HG03095 (cell line): ENCODE measurements at regions not wholly inside any gene's neighbourhood (a gene's known extent, or its start where the extent isn't known, plus 50 kb on each side); places are given as distances from the start of the nearest gene placed in this dataset.
"Not testable (repeated sequence)": the region's sequence is repeated elsewhere in the genome, so short reads cannot be mapped to it uniquely, and the experiment has no call there.

ENCODE experiments used
- ATAC-seq: cut with Tn5 transposase; IDR thresholded peaks from one replicate; pipeline ENCODE4 v1.9.1; 2021; ENCODE audit warnings: moderate library complexity; ENCODE audit not compliant: unreplicated experiment

DNA sequence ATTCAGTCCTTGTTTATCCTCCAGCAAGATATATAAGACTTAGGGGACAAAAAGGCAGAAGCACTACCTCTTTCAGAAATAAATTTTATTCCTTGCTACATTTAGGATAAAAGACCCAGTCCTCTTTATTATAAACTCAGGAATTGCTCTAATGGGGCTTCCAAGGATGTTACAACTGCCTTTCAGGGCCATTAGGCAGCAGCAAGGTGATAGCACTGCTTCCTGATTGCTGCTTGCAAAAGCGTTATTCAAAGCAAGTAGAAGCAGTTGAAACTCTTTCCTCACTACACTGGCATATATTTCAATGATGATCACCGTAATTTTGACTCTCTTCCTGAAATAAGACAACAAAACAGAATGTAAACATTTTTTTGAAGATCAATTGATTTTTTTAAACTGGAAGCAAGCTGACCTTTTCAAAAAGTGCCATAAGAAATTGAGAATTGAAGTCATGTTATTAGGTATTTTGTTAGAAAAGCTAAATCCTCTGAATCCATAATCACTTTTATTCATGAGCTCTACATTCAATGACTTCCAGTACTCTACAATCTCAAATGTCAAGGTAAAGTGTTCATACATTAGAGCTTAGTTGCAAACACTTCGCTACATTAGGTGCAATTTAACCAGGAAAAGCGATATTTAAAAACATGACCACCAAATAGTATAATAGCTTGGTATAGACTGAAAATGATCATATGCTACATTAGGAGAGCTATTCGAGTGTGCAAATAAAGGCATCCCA, 233.4 kb upstream of the SYT10 start:
- no peak for ATAC-seq

DNA sequence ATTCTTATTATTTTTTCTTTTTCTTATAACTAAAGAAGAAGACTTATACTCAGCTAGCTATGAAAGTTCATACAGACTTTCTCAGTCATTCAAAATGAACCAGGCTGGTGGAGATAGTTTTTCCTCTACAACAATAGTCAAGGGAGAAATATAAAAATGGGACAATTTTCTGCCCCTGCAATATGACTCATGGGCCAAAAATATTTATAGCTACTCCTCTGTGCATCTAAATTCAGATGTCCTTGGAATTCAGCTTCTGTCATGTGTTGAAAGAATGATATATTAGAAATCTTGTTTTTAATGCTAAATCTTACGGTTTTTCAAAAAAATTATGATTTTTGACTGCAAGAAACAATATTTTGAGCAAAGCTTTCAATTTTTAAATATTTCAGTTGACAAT, 237.2 kb upstream of the SYT10 start:
- ATAC-seq: no peak

DNA sequence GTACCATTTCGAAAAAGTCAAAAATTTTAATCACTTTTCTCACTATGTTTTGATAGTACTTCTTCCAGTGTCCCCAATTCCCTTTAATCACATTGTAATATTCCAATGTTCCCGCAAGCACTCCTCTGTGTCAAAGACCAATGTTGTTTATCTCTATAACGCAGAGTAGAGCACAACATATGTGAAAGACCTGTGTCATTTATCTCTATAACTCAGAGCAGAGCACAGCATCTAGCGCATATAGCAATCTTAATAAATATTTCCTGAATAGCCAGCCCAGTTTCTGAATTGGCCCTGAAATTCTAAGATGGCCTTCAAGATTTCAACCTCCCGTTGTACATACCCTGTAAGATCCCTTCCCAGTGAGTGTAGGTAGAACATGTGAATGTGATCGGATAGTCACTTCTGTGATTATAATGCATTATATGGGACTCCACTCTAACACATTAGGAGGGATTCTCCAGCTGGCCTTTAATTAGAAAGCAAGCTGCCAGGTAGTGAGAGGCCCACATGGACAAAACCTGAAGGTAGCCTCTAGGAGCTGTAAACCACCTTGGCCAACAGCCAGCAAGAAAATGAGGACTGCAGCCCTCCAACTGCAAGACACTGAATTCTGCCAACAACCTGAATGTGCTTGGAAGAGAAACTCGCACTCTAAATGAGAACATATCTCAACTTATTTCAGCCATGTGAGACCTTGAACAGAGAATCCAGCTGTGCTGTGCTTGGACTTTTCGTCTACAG, 238.8 kb upstream of the SYT10 start:
- ATAC-seq: no peak

DNA sequence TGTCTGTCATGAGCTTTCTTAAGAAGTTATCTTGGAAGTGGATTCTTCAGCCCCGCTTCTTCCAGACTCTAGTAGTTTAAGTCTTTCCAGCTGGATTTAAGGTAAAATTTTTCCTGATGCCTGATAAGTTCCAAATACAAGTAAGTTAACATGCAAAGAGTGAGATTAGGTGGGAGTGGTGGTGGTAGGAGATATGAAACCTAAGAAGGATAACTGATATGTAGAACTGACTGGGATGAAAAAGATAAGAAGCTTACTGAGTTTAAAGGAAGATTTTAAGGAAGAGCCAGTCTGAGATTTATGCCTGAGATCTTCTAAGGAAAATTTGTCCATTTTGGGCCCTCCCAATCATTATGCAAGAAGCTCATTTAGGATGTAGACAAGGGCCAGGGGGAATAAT, 250.9 kb upstream of the SYT10 start:
- ATAC-seq: no peak

DNA sequence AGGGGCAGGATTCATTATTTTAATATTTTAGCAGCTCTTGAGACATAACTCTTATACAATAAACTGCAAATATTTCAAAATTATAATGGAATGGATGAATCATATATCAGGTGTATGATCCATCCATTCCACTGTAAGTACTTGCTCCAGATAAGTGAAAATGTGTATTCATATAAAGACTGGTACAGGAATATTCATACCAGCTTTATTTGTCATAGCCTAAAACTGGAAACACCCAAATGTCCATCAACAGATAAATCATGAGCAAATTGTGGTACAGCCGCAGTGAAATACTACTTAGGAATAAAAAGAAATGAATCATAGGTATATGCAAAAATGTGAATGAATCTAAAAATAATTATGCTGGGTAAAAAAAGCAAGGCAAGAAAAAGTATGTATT, 263.6 kb upstream of the SYT10 start:
- no peak for ATAC-seq

DNA sequence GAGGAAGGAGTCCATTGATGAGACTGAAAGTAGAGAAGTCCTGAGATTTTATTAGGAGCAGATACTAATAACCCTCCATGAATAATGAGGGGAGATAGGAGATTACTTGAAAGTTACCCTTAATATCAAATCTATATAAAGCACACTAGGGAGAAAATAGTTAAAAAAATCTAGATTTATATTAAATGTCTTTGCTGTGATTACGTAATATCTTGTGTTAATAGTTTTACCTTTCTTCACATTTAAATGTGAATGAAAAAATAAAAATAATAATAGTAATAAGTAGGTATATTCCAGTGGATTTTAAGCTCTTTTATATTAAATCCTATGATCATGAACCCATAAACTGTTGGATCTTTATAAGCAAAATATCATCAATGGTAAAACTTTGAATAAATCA, 267.3 kb upstream of the SYT10 start:
- no peak for ATAC-seq

DNA sequence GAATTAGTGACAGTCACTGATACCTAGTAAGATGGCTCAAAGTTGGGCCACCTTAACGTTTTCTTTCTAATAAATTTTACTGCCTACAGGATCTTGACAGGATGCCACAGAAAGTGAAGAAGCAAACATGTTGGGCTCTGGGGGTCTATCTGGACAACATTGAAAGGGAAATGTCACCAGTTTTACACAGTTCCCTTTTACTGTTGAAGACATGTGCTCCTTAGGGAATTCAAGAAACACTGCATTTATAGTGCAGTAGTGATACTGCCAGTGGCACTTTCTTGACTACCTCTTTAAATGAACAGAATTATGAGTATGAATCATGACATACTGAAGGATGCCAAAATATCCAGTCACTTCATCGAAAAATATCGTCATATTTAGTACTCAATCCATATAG, 269.3 kb upstream of the SYT10 start:
- no peak for ATAC-seq

DNA sequence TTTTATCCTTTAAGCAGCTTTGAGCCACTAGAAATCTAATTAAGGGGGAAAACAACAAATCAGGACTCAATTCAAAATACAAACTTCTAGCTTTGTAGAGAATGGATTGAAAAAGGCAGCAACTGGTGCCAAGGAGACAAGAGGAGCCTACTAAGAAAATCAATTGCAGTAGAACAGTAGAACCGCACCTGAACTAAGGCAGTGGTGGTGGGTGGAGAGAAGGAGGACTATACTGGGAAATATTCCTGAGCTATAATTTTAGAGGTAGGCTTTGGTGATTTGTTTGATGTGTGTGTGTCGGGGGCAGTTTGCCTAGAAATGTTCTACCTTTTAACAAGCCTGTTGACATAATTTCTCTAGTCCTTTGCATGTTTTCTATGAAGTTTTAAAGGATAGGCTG, 270.9 kb upstream of the SYT10 start:
- no peak for ATAC-seq

DNA sequence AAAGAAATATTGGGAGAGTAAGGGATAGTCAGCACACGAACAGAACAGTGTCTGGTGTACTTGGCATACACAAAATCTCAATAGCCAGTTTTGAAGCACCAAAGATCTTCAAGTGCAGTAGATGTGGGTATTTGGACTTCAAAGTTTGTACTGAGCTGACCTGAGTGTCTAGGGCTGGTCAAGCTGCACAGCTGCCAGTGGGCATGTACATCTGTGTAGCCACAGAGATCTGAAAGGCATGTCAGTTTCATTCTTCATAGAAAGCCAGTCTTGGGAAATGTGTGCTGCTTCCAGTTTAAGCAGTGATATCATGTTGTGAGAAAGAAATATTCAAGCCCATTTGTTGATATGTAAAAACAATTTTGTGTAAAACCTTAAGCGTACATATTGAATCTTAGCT, 279.0 kb upstream of the SYT10 start:
- no peak for ATAC-seq

DNA sequence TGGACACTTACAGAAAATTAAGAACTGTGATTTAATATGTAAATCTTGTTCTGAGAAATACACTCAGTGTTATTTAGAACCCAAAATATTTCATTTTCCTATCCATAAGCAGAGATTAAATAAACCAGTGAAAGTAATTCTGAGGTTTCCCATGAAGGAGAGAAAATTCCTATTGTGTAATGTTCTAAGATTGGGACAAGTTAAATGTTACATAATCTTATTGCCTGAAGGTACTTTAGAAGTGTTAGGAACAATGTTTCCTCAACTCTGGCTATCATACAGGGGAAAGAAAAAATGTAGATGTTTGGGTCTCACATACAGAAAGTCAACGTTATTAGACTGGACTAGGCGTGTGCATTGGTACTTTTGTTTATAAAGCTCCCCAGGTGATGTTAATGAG, 281.9 kb upstream of the SYT10 start:
- ATAC-seq: no peak

DNA sequence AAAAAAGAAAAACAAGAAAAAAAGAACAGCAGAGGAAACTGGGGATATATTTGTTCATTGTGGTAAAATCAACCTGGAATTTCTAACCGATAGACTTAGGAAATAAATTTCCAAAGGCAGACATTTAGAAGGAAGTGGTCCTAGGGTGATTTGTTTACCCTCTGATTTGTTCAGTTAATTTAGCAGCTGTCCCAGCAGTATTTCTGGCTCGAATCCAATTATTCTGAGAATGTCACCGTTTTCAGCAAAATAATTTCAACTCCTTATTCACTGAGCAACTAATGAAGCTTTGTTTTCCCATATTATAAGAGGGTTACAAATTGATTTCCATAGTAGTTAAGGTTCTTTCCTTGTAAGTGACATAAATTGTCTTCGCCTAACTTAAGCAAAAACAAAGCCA, 285.2 kb upstream of the SYT10 start:
- no peak for ATAC-seq

DNA sequence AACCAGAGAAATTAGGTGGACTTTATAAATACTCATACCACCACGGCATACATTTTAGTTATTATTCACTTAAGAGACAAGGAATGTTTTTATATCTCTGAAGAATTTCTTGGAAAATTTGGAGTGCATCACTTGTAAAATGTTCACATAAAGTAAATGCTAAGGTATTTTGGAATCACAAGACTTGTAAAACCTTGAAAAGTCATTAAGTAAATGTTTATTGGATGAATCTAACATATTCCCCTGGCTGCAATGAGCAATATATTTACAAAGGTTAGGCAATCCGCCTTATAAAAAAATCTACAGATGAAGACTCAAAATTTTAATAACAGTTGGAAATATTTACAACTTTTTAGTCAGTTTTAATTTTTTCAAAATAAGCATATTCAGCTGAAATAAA, 287.4 kb upstream of the ALG10 start:
- ATAC-seq: no peak

DNA sequence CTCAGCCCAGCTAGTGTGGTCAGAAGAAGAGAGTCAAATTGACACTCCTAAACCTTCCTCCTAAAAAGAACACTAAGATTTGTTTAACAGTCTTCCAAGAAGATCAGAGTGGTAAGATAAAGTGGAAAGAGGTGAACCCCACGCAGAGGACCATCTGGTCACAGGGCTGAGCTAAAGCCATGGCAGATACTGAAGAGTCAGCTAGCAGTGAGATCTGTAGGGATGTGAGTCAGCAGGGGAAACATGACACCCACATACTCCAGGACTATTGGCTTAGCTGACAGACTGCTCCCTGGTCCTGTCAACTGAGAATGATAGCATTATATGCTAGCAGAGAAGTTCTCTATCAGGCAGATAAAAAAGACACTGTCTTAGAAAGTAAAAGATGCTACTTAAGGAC, 269.4 kb upstream of the ALG10 start:
- no peak for ATAC-seq

DNA sequence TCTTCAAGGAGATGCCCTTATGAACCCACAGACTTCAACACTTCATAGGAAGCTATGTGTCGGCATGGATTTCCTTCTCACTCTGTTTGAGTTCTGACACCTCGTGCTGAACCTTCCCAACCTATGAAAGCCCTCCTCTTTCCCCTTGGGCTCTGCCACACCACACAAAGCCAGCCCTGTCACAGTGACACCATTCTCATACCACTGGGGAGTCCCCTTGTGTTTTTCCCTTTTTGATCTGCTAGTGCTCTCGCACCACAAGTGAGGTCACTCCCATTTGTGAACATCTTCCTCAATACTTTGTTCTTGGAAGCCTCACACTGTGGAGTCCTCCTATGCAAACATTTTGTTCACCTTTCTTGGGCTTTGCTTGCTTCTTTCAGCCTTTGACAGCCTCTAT, 264.6 kb upstream of the ALG10 start:
- ATAC-seq: no peak

DNA sequence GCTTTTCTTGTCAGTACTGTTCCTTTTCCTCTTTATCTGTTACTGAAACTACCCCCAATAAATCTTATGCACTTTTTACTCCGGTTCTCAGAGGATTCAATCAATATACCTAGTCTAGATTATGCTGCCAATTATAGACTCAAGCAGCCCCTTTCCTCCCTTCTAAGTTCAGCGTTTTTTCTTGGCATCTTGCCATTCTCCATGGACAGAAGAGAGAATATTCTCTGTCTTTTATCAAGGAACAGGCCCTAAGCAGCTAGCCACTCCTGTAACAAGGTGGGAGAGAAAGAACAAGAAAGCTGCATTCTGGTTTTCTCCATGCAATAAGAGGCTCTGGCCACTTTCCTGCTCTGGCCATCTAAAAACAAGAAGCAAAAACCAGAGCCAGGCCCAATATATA, 263.0 kb upstream of the ALG10 start:
- no peak for ATAC-seq

DNA sequence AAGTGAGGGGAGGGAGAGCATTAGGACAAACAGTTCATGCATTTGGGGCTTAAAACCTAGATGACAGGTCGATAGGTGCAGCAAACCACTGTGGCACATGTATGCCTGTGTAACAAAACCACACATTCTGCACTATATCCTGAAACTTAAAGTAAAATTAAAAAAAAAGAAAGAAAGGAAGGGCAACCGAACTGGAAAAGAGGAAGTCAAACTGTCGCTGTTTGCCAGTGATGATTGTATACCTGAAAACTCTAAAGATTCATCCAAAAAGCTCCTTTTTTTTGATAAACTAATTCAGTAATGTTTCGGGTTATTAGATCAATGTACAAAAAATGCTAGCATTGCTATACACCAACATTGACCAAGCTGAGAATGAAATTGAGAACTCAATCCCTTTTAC, 259.0 kb upstream of the ALG10 start:
- no peak for ATAC-seq

DNA sequence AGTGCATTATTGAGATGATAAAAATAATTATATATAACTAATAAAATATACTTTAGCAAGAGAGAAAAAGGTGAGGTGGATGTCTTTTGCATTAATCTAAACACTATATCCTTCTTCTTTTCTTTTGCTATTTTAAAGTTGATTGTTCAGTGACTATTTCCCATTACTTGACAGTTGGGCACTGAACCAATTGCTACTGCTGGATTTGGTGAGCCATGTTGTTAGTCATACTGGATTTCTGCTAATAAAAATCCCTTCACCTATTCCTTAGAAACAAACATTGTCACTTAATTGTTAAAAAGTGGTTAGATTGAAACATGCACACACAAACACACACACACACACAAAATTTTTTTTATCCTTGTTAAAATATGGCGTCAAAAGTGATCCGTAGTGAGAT, 251.6 kb upstream of the ALG10 start:
- ATAC-seq: no peak

DNA sequence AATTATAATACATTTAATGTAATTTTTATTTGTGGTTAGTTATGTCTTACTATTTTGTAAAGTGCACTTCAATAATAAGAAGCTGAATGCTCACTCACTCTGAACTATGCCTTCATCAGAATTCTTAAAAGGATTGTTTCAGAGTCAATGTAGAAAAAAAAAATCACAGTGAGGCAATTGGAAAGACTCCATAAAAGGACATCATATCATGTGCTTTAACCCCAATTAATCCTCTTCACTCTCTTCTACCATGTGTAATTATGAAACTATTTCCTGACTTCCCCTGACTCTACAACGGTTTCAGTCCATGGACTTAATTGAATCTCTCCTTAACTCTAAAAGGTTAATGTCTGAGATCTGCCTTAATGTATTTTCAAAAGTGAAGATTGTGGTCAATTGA, 250.4 kb upstream of the ALG10 start:
- no peak for ATAC-seq

DNA sequence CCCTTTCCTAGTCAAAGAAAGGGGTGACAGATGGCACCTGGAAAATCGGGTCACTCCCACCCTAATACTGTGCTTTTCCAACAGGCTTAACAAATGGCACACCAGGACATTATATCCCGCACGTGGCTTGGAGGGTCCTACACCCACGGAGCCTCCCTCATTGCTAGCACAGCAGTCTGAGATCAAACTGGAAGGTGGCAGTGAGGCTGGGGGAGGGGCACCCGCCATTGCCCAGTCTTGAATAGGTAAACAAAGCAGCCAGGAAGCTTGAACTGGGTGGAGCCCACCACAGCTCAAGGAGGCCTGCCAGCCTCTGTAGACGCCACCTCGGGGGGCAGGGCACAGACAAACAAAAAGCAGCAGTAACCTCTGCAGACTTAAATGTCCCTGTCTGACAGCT, 249.2 kb upstream of the ALG10 start:
- ATAC-seq: not testable (repeated sequence)

DNA sequence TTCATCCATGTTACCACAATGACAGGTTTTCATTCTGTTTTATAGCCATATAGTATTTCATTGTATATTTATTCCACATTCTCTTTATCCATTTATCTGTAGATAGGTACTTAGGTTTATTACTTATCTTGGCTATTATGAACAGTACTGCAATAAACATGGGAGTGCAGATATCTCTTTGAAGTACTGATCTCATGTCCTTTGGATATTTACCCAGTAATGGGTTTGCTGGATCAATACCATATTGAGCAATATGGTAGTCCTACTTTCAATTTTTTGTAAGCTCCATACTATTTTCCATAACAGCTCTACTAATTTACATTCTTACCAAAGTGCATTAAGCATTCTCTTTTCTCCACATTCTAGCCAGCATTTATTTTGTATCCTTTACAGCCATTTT, 235.8 kb upstream of the ALG10 start:
- no peak for ATAC-seq

DNA sequence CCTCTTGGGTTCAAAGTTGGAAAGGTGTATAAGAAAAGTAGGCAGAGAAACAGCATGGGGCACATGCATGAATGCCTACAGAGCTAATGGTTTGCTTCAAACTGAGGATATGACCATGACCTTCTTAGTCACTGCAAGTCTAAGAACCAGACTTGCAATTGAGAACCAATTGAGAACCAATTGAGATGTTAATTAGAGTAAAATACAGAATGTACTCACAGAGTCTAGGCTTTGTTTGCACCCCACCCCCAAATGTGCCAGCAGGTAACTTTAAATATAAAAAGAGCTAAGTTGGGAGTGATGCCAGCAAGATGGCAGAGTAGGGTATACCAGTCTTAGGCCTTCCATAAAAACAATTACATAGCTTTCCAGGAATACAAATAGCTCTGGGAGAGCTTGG, 227.3 kb upstream of the ALG10 start:
- no peak for ATAC-seq

DNA sequence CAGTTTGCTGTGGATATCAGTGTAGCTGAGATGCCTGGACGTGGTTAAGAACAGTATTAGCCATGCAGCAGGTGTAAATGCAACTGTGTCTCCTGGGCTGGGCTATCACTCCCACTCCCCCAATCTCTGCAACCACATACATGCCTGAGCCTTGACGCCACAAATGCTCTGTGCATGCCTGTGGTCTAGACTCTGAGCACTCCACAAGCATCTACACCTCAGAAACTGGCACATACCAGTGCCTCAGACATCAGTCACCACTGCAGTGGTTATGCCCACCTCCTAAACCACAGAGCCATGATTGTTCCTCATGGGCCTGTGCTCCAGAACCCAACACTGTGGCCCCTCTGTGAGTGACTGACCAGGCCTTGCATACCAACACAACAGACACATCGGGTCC, 226.8 kb upstream of the ALG10 start:
- no peak for ATAC-seq

DNA sequence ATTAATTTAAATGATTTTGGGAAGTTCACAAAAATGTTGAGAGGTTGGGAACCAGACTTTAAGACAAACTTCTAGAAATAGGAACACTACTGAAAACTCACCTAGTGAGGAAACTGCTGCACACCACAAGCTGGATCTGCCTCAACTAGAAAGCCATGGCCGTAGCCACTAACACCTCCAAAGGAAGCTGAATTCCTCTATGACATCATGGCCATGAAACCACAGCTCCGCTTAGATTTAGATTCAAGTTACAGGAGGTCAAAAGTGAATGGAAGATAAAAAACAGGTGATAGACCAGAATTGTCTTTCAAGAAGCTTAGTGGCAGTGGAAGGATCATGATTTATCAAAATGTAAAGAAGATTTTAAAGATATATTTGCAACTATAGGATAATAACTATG, 208.8 kb upstream of the ALG10 start:
- no peak for ATAC-seq
